GM12878 (cell line): ENCODE measurements at regions not wholly inside any gene's neighbourhood (a gene's known extent, or its start where the extent isn't known, plus 50 kb on each side); places are given as distances from the start of the nearest gene placed in this dataset.

Experiments
- ATAC-seq: fragments of 200-7000 bp; cut with Tn5 transposase; 3 replicates; pipeline ENCODE4 v1.9.1; 2020; ENCODE audit warnings: mild to moderate bottlenecking, moderate library complexity
- BruUV-seq: library from RNA; stranded (reverse); fragments of 400-500 nt; replicated peaks from 2 replicates; lab custom pipeline; 2021; lab: Mats Ljungman, UMichigan
- CTCF ChIA-PET: fragments of 300-600 bp; sonication (Branson Sonifier 250); formaldehyde crosslinking; extraction: SDS; loops from one replicate; lab custom pipeline; 2021; ENCODE audit warnings: inconsistent platforms; lab: Yijun Ruan, JAX
- POLR2A ChIA-PET: fragments of 350-600 bp; formaldehyde crosslinking; extraction: SDS; loops from one replicate; lab custom pipeline; 2021; ENCODE audit warnings: inconsistent platforms; lab: Charles Lee
- RAD21 ChIA-PET: fragments of 300-600 bp; sonication (Branson Sonifier 250); formaldehyde crosslinking; loops from one replicate; lab custom pipeline; 2023; ENCODE audit warnings: antibody characterized with exemption; ENCODE audit not compliant: unreplicated experiment; lab: Charles Lee
- SMC1A ChIA-PET: fragments of 300-600 bp; sonication (Branson Sonifier 250); formaldehyde crosslinking; loops from one replicate; lab custom pipeline; 2023; ENCODE audit not compliant: unreplicated experiment, uncharacterized antibody; lab: Charles Lee
- DNase-seq: peaks from one replicate; pipeline ENCODE4 v3.0.0-alpha.2; 2011; ENCODE audit warnings: low read depth, low spot score
- FAIRE-seq: peaks from 3 replicates; lab custom pipeline; 2011; peaks lifted over from hg19 to GRCh38; lab: Jason Lieb, UNC
- H2AFZ ChIP-seq: 2 replicates; pipeline ENCODE4 v1.6.0; 2011; ENCODE audit warnings: low read depth, low read length, control low read depth; ENCODE audit not compliant: control insufficient read depth
- H3K27ac ChIP-seq: 2 replicates; pipeline ENCODE4 v1.5.1; 2011; ENCODE audit warnings: control low read depth; ENCODE audit not compliant: control insufficient read depth, insufficient read depth
- H3K27me3 ChIP-seq, 2 experiments: replicated peaks in 1 of 2; 2 replicates each; pipeline versions ENCODE4 v1.6.0 to v1.6.1; 2011; ENCODE audit warnings: low read length in 1 of 2; ENCODE audit not compliant: control insufficient read depth in 2 of 2, insufficient read depth in 2 of 2
- H3K36me3 ChIP-seq, 2 experiments: 2 replicates each; pipeline ENCODE4 v1.5.1; 2011; ENCODE audit warnings: low read length in 1 of 2; ENCODE audit not compliant: control insufficient read depth in 2 of 2, insufficient read depth in 2 of 2
- H3K4me1 ChIP-seq: 2 replicates; pipeline ENCODE4 v1.6.1; 2011; ENCODE audit warnings: mild to moderate bottlenecking, low read length, moderate library complexity, mixed read lengths; ENCODE audit not compliant: control insufficient read depth, insufficient read depth
- H3K4me2 ChIP-seq: 2 replicates; pipeline ENCODE4 v1.6.0; 2011; ENCODE audit warnings: control low read depth; ENCODE audit not compliant: control insufficient read depth, insufficient read depth
- H3K4me3 ChIP-seq: fragments of 200-600 bp; sonication (generic); 2 replicates; pipeline ENCODE4 v1.5.1; 2016
- H3K79me2 ChIP-seq: 2 replicates; pipeline ENCODE4 v1.6.0; 2011; ENCODE audit warnings: low read length; ENCODE audit not compliant: control insufficient read depth, insufficient read depth
- H3K9ac ChIP-seq: 2 replicates; pipeline ENCODE4 v1.8.0; 2011; ENCODE audit warnings: low read length, control low read depth, mixed read lengths; ENCODE audit not compliant: control insufficient read depth, insufficient read depth
- H3K9me3 ChIP-seq: replicated peaks from 3 replicates; pipeline ENCODE4 v1.5.1; 2011; ENCODE audit warnings: mild to moderate bottlenecking, low read length; ENCODE audit not compliant: control insufficient read depth, insufficient read depth
- H4K20me1 ChIP-seq: 2 replicates; pipeline ENCODE4 v1.6.0; 2011; ENCODE audit not compliant: control insufficient read depth, insufficient read depth
- CHD4 ChIP-seq: fragments of 200-600 bp; sonication (generic); IDR thresholded peaks from 2 replicates; pipeline ENCODE4 v1.6.1; 2016; ENCODE audit warnings: mild to moderate bottlenecking
- POU2F2 ChIP-seq: IDR thresholded peaks from 3 replicates; pipeline ENCODE4 v1.6.1; 2011; ENCODE audit warnings: low read depth, mild to moderate bottlenecking, low read length, borderline replicate concordance
- RCOR1 ChIP-seq: conservative IDR thresholded peaks from 2 replicates; pipeline ENCODE4 v1.6.1; 2012; ENCODE audit warnings: low read depth, low read length, improper control_type of control experiment
- SMC3 ChIP-seq: IDR thresholded peaks from 2 replicates; pipeline ENCODE4 v1.6.1; 2011; ENCODE audit warnings: low read length, improper control_type of control experiment, borderline replicate concordance
- WGBS: methylation state at CpG from one replicate; pipeline ENCODE4 v1.1.6; 2016; ENCODE audit warnings: low lambda C conversion rate; ENCODE audit not compliant: insufficient replicate concordance, insufficient coverage; ENCODE audit errors: missing lambda C conversion rate; 5-methylcytosine and 5-hydroxymethylcytosine counted together
- in situ Hi-C: fragments of 300-500 bp; cut with MboI; formaldehyde crosslinking; loops from 9 replicates; pipeline ENCODE4 v1.14.3; 2018; ENCODE audit warnings: mixed read lengths
- intact Hi-C: fragments of 100-400 bp; cut with micrococcal nuclease; formaldehyde crosslinking; loops from one replicate; pipeline ENCODE4 v1.14.2; 2022; ENCODE audit not compliant: unreplicated experiment
- TF ChIP-seq, protein P1 (sequence below): fragments of 450-650 bp; IDR thresholded peaks from 2 replicates; pipeline ENCODE4 v1.6.1; 2017; ENCODE audit warnings: mild to moderate bottlenecking

DNA sequence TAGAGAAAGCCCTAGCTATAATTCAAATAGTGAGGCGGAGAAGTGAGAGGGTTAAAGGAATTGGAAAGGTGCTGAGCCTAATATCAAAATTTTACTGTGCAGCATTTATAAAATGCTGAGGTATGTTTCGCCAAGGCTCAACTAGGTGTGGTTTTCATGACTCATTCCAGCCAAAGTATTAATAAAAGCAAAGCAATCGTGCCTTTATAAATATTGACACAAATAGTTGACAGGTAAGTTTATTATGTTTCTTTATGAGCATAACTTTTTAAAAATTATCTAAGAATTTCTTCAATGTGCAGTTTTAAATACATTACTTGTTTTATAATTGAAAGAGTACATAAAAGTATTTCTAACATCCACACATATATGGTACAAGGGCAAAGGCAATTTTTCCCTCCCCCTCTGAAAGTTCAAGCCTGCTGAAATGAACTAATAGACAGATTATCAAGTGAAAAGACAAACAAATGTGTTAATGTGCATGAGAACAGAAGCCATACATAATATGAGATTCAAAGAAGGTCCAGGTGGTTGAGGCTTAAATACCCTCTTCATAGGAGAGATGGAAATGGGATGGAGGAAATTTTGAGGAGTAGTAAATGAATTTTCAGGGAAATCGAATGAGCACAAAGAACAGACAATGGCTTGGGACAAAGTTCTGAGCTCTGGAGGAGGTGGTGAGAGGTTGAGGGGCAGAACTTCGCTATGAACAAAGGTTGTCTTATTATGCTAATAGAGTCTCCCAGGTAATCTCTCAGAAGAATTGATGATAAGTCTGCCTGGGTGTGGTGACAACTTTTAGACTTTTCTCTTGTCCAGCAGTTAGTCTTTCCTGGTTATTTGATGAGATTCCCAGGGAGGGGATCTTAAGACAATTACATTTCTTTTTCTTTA lies 326.5 kb downstream of the BUD13 start:
- FAIRE-seq (no peak), ATAC-seq (no peak), DNase-seq (no peak)
- Histone ChIP-seq H3K4me1 (no peaks in the 10 kb centered on the region), H3K36me3 (no peaks in the 10 kb centered on the region), H3K4me3 (no peak overlapping the region), H3K9ac (no peak overlapping the region), H2AFZ (no peak overlapping the region), H3K79me2 (no peaks in the 10 kb centered on the region), H3K4me2 (no peak overlapping the region), H3K27ac (no peak overlapping the region), H3K27me3 (peaks cover 0 to 1% of the 10 kb centered on the region in 2 experiments; a peak in 1 of 4 replicates), H4K20me1 (no peaks in the 10 kb centered on the region), H3K9me3 (no peaks in the 10 kb centered on the region)
- 1% methylated on average over 5 of the region's 5 CpGs for WGBS
- ChIA-PET CTCF (interaction anchor here (1.7 kb wide), 1 partner anchor 9 kb away, joined by 4 read pairs; no protein-coding TSS in a partner anchor), POLR2A (no interaction called here), SMC1A (no interaction called here), RAD21 (no interaction called here)
- no peak for TF ChIP-seq POU2F2
- TF ChIP-seq RCOR1 = no peak
- TF ChIP-seq SMC3 = no peak
- TF ChIP-seq CHD4 = no peak
- TF ChIP-seq, protein P1, sequence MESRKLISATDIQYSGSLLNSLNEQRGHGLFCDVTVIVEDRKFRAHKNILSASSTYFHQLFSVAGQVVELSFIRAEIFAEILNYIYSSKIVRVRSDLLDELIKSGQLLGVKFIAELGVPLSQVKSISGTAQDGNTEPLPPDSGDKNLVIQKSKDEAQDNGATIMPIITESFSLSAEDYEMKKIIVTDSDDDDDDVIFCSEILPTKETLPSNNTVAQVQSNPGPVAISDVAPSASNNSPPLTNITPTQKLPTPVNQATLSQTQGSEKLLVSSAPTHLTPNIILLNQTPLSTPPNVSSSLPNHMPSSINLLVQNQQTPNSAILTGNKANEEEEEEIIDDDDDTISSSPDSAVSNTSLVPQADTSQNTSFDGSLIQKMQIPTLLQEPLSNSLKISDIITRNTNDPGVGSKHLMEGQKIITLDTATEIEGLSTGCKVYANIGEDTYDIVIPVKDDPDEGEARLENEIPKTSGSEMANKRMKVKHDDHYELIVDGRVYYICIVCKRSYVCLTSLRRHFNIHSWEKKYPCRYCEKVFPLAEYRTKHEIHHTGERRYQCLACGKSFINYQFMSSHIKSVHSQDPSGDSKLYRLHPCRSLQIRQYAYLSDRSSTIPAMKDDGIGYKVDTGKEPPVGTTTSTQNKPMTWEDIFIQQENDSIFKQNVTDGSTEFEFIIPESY = no peak
- intact Hi-C loops = no loop called here
- in situ Hi-C loops = no loop called here
- no TSS peak for BruUV-seq
